SK-N-SH (cell line): ENCODE measurements at regions not wholly inside any gene's neighbourhood (a gene's known extent, or its start where the extent isn't known, plus 50 kb on each side); places are given as distances from the start of the nearest gene placed in this dataset.

Experiments
- CTCF ChIA-PET: fragments of 300-600, 350-600 bp; formaldehyde crosslinking; extraction: SDS; loops from one replicate; lab custom pipeline; 2021; lab: Yijun Ruan, JAX
- POLR2A ChIA-PET: fragments of 350-600 bp; sonication (Branson Sonifier 250); formaldehyde crosslinking; extraction: SDS; loops from one replicate; lab custom pipeline; 2020; ENCODE audit warnings: antibody characterized with exemption, inconsistent platforms; lab: Yijun Ruan, JAX
- DNase-seq: peaks from one replicate; pipeline ENCODE4 v3.0.0; 2012
- H2AFZ ChIP-seq: fragments of 200-600 bp; sonication (generic); 2 replicates; pipeline ENCODE4 v1.8.1; 2016; ENCODE audit warnings: antibody characterized with exemption, mild to moderate bottlenecking, low read depth
- H3F3A ChIP-seq: fragments of 200-600 bp; sonication (generic); replicated peaks from 2 replicates; pipeline ENCODE3; 2016; ENCODE audit warnings: antibody characterized with exemption, mild to moderate bottlenecking; ENCODE audit not compliant: insufficient read depth
- H3K27ac ChIP-seq, 2 experiments: fragments of 200-500 bp in 1 of 2; fragments of 200-600 bp in 1 of 2; sonication (Bioruptor generic) in 1 of 2; sonication (generic), shearing (Covaris generic) in 1 of 2; 2 replicates each; pipeline versions ENCODE4 v1.5.1 to v1.6.1; 2014 to 2016; ENCODE audit warnings: low read depth in 2 of 2, inconsistent platforms in 1 of 2, low read length in 1 of 2, mild to moderate bottlenecking in 1 of 2, mixed read lengths in 1 of 2
- H3K27me3 ChIP-seq: fragments of 200-600 bp; sonication (generic), shearing (Covaris generic); 2 replicates; pipeline ENCODE4 v1.6.1; 2016; ENCODE audit warnings: mixed run types; ENCODE audit not compliant: insufficient read depth
- H3K36me3 ChIP-seq, 2 experiments: fragments of 200-500 bp in 1 of 2; fragments of 200-600 bp in 1 of 2; sonication (Bioruptor generic) in 1 of 2; sonication (generic) in 1 of 2; replicated peaks in 1 of 2; 2 replicates each; pipeline versions ENCODE3 to v1.5.1; 2014 to 2016; ENCODE audit warnings: low read length in 1 of 2, mild to moderate bottlenecking in 1 of 2; ENCODE audit not compliant: insufficient read depth in 2 of 2, control insufficient read depth in 1 of 2
- H3K4me1 ChIP-seq, 2 experiments: fragments of 200-500 bp in 1 of 2; fragments of 200-600 bp in 1 of 2; sonication (Bioruptor generic) in 1 of 2; sonication (generic), shearing (Covaris generic) in 1 of 2; 2 replicates each; pipeline versions ENCODE4 v1.5.1 to v1.6.1; 2014 to 2016; ENCODE audit warnings: low read depth in 1 of 2, low read length in 1 of 2, mixed run types in 1 of 2; ENCODE audit not compliant: insufficient read depth in 2 of 2, control insufficient read depth in 1 of 2
- H3K4me2 ChIP-seq: fragments of 200-600 bp; sonication (generic), shearing (Covaris generic); 2 replicates; pipeline ENCODE4 v1.6.1; 2017; ENCODE audit warnings: mixed run types
- H3K4me3 ChIP-seq, 2 experiments: fragments of 200-500 bp in 1 of 2; fragments of 200-600 bp in 1 of 2; sonication (Bioruptor generic) in 1 of 2; sonication (generic), shearing (Covaris generic) in 1 of 2; 2 replicates each; pipeline versions ENCODE4 v1.5.1 to v1.8.1; 2014 to 2016; ENCODE audit warnings: low read depth in 2 of 2, inconsistent platforms in 1 of 2, low read length in 1 of 2, mild to moderate bottlenecking in 1 of 2, mixed read lengths in 1 of 2, moderate library complexity in 1 of 2
- H3K79me2 ChIP-seq: fragments of 200-600 bp; sonication (generic); 2 replicates; pipeline ENCODE4 v1.8.1; 2017; ENCODE audit warnings: mild to moderate bottlenecking; ENCODE audit not compliant: insufficient read depth
- H3K9ac ChIP-seq: fragments of 200-600 bp; sonication (generic); 2 replicates; pipeline ENCODE4 v1.6.1; 2017; ENCODE audit warnings: mixed run types
- H3K9me2 ChIP-seq: fragments of 200-600 bp; sonication (generic); 2 replicates; pipeline ENCODE4 v1.6.1; 2017; ENCODE audit warnings: mixed run types
- H3K9me3 ChIP-seq: fragments of 200-600 bp; sonication (generic); 2 replicates; pipeline ENCODE4 v1.6.1; 2017; ENCODE audit warnings: mixed run types, mild to moderate bottlenecking, moderate library complexity
- H4K20me1 ChIP-seq: fragments of 200-600 bp; sonication (generic); 2 replicates; pipeline ENCODE4 v1.6.1; 2017; ENCODE audit warnings: mild to moderate bottlenecking, mixed run types; ENCODE audit not compliant: insufficient read depth
- CHD2 ChIP-seq: fragments of 150-350 bp; IDR thresholded peaks from 2 replicates; pipeline ENCODE4 v1.6.1; 2018; ENCODE audit warnings: low read length; ENCODE audit not compliant: partially characterized antibody
- ELF1 ChIP-seq: IDR thresholded peaks from 2 replicates; pipeline ENCODE4 v1.4.0; 2012
- FOSL2 ChIP-seq: IDR thresholded peaks from 2 replicates; pipeline ENCODE4 v1.4.0; 2012; ENCODE audit warnings: low read depth, mild to moderate bottlenecking, moderate library complexity, borderline replicate concordance
- FOXM1 ChIP-seq: IDR thresholded peaks from 2 replicates; pipeline ENCODE4 v1.4.0; 2012; ENCODE audit warnings: low read depth, mild to moderate bottlenecking
- GABPA ChIP-seq: IDR thresholded peaks from 2 replicates; pipeline ENCODE4 v1.4.0; 2012; ENCODE audit warnings: low read depth, mild to moderate bottlenecking
- JUND ChIP-seq: IDR thresholded peaks from 2 replicates; pipeline ENCODE4 v1.4.0; 2012
- MXI1 ChIP-seq: IDR thresholded peaks from 2 replicates; pipeline ENCODE4 v1.6.1; 2012; ENCODE audit warnings: mild to moderate bottlenecking, low read depth, low read length, improper control_type of control experiment
- RXRA ChIP-seq: IDR thresholded peaks from 2 replicates; pipeline ENCODE4 v1.4.0; 2012; ENCODE audit warnings: low read depth, mild to moderate bottlenecking, borderline replicate concordance
- SIN3A ChIP-seq: IDR thresholded peaks from 2 replicates; pipeline ENCODE4 v1.6.1; 2012; ENCODE audit warnings: low read depth, mild to moderate bottlenecking, low read length, moderate library complexity, borderline replicate concordance
- TCF12 ChIP-seq: IDR thresholded peaks from 2 replicates; pipeline ENCODE4 v1.4.0; 2012
- TEAD4 ChIP-seq: IDR thresholded peaks from 2 replicates; pipeline ENCODE4 v1.4.0; 2012; ENCODE audit warnings: mild to moderate bottlenecking, borderline replicate concordance; ENCODE audit not compliant: insufficient read depth
- WGBS: methylation state at CpG from one replicate; pipeline ENCODE4 v1.1.6; 2017; ENCODE audit warnings: low lambda C conversion rate; 5-methylcytosine and 5-hydroxymethylcytosine counted together
- TF ChIP-seq, protein P1 (sequence below): IDR thresholded peaks from 2 replicates; pipeline ENCODE4 v1.4.0; 2012; ENCODE audit warnings: low read depth, borderline replicate concordance
- TF ChIP-seq, protein P2 (sequence below): fragments of 200-600 bp; sonication (generic); IDR thresholded peaks from 2 replicates; pipeline ENCODE4 v1.6.1; 2017; ENCODE audit warnings: antibody characterized with exemption, mild to moderate bottlenecking, moderate library complexity

DNA sequence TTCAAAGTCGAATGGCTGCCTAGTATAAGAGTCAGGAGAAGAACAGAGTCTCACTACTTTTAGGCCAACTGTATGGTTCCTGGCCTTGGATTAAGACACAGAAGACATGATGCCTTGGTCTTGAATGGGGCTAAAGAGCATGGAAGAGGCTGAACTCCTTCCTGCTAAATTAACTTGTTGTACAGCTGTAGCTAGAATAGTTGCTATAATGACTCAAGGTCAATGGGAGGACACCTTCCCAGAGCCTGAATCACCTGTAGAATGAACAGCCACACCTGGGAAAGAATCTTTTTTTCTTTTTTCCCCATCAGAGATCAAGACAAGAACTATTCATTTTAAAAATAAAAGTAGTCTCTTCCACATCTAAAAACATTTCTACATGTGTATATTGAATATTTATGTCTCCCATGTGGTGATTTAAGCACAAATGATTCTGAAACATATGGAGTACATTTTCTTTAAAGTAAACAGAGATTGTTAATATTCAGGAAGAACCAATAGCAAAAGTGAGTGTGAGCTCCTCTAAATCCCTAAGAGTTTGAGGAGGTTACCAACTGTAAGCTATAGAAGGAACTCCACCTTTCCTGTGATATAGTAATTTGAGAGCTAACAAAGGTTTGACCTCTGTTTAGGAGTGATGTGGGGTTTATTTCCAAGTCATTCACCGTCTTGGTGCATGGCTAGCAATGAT is 191.3 kb downstream of the TGFB2 start:
- H3K36me3 ChIP-seq: no peaks in the 10 kb centered on the region
- 81% methylated on average over 2 of the region's 2 CpGs for WGBS
- no peaks in the 10 kb centered on the region for H3K27me3 ChIP-seq
- H3K4me1 ChIP-seq: peaks cover 0 to 3% of the 10 kb centered on the region in 2 experiments; a peak in 1 of 4 replicates
- H3F3A ChIP-seq: no peaks in the 10 kb centered on the region
- H3K4me2 ChIP-seq: no peak overlapping the region
- H3K9me2 ChIP-seq: no peaks in the 10 kb centered on the region
- no peak overlapping the region for H3K9ac ChIP-seq
- ChIA-PET POLR2A (no interaction called here), CTCF (no interaction called here)
- no peak for TF ChIP-seq MXI1
- TF ChIP-seq TEAD4: no peak
- TF ChIP-seq RXRA: no peak
- TF ChIP-seq, all 33 proteins: peak for 0
- Histone ChIP-seq H3K4me3 (no peak overlapping the region), H2AFZ (no peak overlapping the region), H3K9me3 (no peaks in the 10 kb centered on the region), H3K79me2 (no peaks in the 10 kb centered on the region), H4K20me1 (no peaks in the 10 kb centered on the region), H3K27ac (no peak overlapping the region)
- DNase-seq: no peak

DNA sequence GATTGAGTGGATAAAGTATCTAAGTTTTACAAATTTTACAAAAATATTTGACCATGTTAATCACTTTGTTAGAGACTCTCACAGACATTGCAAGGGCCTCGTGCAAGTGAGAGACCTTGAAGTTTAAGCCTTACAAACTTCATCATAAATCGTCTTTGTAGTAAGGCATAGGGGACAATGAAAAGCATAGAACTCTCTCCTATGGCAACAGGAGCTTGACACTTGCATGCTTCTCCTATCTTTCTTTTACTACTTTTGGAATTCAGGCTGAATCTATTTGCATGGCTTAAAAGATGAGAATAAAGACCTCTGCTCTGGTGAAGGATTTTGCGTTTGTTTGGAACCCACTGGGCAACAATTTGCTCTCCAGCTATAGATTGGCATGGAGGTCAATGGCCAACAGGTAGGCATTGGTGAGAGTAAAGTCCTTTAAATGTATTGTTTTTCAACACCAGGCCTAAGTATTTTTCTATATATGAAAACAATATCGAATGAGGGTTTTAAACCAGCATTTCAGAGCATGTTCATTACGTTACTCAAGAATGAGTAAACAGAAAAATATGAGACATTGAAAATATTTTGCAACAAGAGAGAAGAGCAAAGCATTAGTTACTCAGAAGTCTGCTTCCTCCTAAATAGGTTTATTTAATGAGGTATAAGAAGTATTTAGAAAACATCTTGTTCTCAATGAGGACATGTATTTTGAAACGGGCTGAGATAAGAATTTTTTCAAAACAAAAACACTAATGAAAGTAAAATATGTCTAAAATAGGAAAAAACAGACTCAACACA is 192.2 kb downstream of the TGFB2 start:
- Histone ChIP-seq H3K9me2 (no peaks in the 10 kb centered on the region), H3K9ac (no peak overlapping the region), H3K27ac (peak overlapping the region in 1 of 2 experiments; percentile 12; a peak in 1 of 4 replicates), H3K9me3 (no peaks in the 10 kb centered on the region), H3K27me3 (no peaks in the 10 kb centered on the region), H3K4me2 (no peak overlapping the region), H3K4me3 (no peak overlapping the region), H3K79me2 (no peaks in the 10 kb centered on the region), H3F3A (no peaks in the 10 kb centered on the region), H3K4me1 (peaks cover 0 to 3% of the 10 kb centered on the region in 2 experiments; a peak in 1 of 4 replicates), H2AFZ (no peak overlapping the region; the same call in 1 of the 2 replicates), H4K20me1 (no peaks in the 10 kb centered on the region), H3K36me3 (no peaks in the 10 kb centered on the region)
- CTCF ChIA-PET: no interaction called here
- TF ChIP-seq ELF1 (no peak), TCF12 (no peak), SIN3A (no peak), JUND (peak; percentile 24; the same call in 1 of the 2 replicates), FOXM1 (no peak), GABPA (no peak), FOSL2 (peak; percentile 27; the same call in 1 of the 2 replicates), CHD2 (no peak)
- TF ChIP-seq, protein P1, sequence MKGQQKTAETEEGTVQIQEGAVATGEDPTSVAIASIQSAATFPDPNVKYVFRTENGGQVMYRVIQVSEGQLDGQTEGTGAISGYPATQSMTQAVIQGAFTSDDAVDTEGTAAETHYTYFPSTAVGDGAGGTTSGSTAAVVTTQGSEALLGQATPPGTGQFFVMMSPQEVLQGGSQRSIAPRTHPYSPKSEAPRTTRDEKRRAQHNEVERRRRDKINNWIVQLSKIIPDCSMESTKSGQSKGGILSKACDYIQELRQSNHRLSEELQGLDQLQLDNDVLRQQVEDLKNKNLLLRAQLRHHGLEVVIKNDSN: no peak
- TF ChIP-seq, protein P2, sequence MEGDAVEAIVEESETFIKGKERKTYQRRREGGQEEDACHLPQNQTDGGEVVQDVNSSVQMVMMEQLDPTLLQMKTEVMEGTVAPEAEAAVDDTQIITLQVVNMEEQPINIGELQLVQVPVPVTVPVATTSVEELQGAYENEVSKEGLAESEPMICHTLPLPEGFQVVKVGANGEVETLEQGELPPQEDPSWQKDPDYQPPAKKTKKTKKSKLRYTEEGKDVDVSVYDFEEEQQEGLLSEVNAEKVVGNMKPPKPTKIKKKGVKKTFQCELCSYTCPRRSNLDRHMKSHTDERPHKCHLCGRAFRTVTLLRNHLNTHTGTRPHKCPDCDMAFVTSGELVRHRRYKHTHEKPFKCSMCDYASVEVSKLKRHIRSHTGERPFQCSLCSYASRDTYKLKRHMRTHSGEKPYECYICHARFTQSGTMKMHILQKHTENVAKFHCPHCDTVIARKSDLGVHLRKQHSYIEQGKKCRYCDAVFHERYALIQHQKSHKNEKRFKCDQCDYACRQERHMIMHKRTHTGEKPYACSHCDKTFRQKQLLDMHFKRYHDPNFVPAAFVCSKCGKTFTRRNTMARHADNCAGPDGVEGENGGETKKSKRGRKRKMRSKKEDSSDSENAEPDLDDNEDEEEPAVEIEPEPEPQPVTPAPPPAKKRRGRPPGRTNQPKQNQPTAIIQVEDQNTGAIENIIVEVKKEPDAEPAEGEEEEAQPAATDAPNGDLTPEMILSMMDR: no peak
- POLR2A ChIA-PET: no interaction called here
- WGBS: 63% methylated on average over 6 of the region's 6 CpGs
- DNase-seq: no peak
